ENCODE measurements at regions not wholly inside any gene's neighbourhood (a gene's known extent, or its start where the extent isn't known, plus 50 kb on each side); places are given as distances from the start of the nearest gene placed in this dataset.

GRCh38 chr11:86152901-86153300 lies 84.0 kb upstream of the PICALM start:
- Histone ChIP-seq H3K9me3 (ENCODE audit: insufficient read depth, low read depth, low read length) (no peaks in the 10 kb centered on the region), H3K36me3 (ENCODE audit: insufficient read depth, low read length) (no peaks in the 10 kb centered on the region), H2AFZ (ENCODE audit: low read depth, low read length) (no peak overlapping the region), H3K4me1 (ENCODE audit: insufficient read depth, low read length) (peaks cover 19% of the 10 kb centered on the region), H3K27ac (ENCODE audit: low read depth, low read length) (no peak overlapping the region), H3K4me2 (ENCODE audit: low read length) (no peak overlapping the region), H4K20me1 (ENCODE audit: insufficient read depth, low read length) (no peaks in the 10 kb centered on the region), H3K9ac (ENCODE audit: low read length) (no peak overlapping the region), H3K27me3 (ENCODE audit: insufficient read depth, low read length) (no peaks in the 10 kb centered on the region), H3K4me3 (ENCODE audit: insufficient read depth, low read depth, low read length) (no peak overlapping the region), H3K79me2 (ENCODE audit: insufficient read depth, low read length) (no peaks in the 10 kb centered on the region)
- DNase-seq (ENCODE audit: low read depth) = no peak
- no peak for FAIRE-seq
- H3K4me1 Mint-ChIP-seq (ENCODE audit: low read depth, unreplicated experiment) = peaks cover 20% of the 10 kb centered on the region
- no peaks in the 10 kb centered on the region for H3K27me3 Mint-ChIP-seq (ENCODE audit: low read depth, unreplicated experiment)
- H3K9me3 Mint-ChIP-seq (ENCODE audit: unreplicated experiment) = no peaks in the 10 kb centered on the region
- no peak overlapping the region for H3K27ac Mint-ChIP-seq (ENCODE audit: unreplicated experiment)
- no peak for TF ChIP-seq EZH2 (IDR thresholded peaks at IDR 0.05; ENCODE audit: insufficient read depth, low read length)
- TF ChIP-seq CTCF (IDR thresholded peaks at IDR 0.05; ENCODE audit: insufficient read depth, low read depth, low read length) = no peak
- no peak overlapping the region for H3K4me3 Mint-ChIP-seq (ENCODE audit: unreplicated experiment)
- H3K36me3 Mint-ChIP-seq (ENCODE audit: low read depth, unreplicated experiment) = peaks cover 3% of the 10 kb centered on the region

DNA sequence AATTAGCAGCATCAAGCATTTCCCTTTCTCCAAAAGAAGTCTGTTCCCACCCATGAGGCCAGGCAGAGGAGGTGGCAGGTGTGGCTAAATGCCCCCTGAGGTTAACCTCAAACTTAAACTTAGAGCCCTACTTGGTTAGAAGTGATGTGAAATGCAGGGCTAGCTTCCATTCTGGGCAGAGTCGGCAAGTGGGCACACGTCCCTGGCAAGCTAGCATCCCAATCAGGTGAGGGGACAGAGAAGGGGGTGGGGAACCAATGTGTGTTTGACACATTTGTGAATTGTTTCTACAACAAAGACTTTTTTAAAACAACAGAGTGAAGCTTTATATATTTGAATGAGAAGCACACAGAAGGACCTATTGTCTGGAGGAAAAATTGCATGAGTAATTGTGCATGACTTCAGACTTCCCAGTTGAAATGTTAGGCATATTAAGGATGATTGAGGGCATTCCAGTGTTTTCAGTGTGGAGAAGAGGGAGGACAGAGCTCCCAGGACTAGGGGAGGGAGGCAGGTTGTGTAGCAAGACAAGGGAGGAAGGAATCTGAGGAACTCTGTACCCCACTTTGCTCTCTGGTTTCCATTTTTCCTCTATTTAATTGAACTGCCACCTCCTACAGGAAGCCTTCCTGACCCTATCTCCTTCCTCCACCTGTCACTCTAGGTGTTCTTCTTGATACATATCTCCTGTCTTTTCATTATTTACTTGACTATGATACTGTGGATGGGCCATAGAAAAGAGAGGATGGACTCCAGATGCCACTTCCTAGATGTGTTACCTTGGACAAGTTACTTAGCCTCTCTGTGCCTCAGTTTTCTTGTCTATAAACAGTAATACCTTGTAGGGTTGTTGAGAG lies 83.3 kb upstream of the PICALM start:
- DNase-seq (ENCODE audit: low read depth) (peak; percentile 89), FAIRE-seq (no peak)
- H3K79me2 ChIP-seq (ENCODE audit: insufficient read depth, low read length) = no peaks in the 10 kb centered on the region
- no peak for TF ChIP-seq CTCF (IDR thresholded peaks at IDR 0.05; ENCODE audit: insufficient read depth, low read depth, low read length)
- TF ChIP-seq EZH2 (IDR thresholded peaks at IDR 0.05; ENCODE audit: insufficient read depth, low read length) = no peak
- no peaks in the 10 kb centered on the region for H3K27me3 ChIP-seq (ENCODE audit: insufficient read depth, low read length)
- peak overlapping the region; percentile 78 for H3K27ac ChIP-seq (ENCODE audit: low read depth, low read length)
- H3K9me3 ChIP-seq (ENCODE audit: insufficient read depth, low read depth, low read length) = no peaks in the 10 kb centered on the region
- H3K27ac Mint-ChIP-seq (ENCODE audit: unreplicated experiment) = peak overlapping the region; percentile 78
- no peaks in the 10 kb centered on the region for H3K9me3 Mint-ChIP-seq (ENCODE audit: unreplicated experiment)
- no peaks in the 10 kb centered on the region for H3K36me3 Mint-ChIP-seq (ENCODE audit: low read depth, unreplicated experiment)
- H3K9ac ChIP-seq (ENCODE audit: low read length) = peak overlapping the region; percentile 63
- no peak overlapping the region for H3K4me3 Mint-ChIP-seq (ENCODE audit: unreplicated experiment)
- H3K4me3 ChIP-seq (ENCODE audit: insufficient read depth, low read depth, low read length) = no peak overlapping the region
- H3K4me1 ChIP-seq (ENCODE audit: insufficient read depth, low read length) = peaks cover 19% of the 10 kb centered on the region
- H3K4me1 Mint-ChIP-seq (ENCODE audit: low read depth, unreplicated experiment) = peaks cover 20% of the 10 kb centered on the region
- peak overlapping the region; percentile 44 for H2AFZ ChIP-seq (ENCODE audit: low read depth, low read length)
- H3K36me3 ChIP-seq (ENCODE audit: insufficient read depth, low read length) = no peaks in the 10 kb centered on the region
- H3K4me2 ChIP-seq (ENCODE audit: low read length) = peak overlapping the region; percentile 77
- H3K27me3 Mint-ChIP-seq (ENCODE audit: low read depth, unreplicated experiment) = peaks cover under 1% of the 10 kb centered on the region
- no peaks in the 10 kb centered on the region for H4K20me1 ChIP-seq (ENCODE audit: insufficient read depth, low read length)
